ENCODE measurements at regions not wholly inside any gene's neighbourhood (a gene's known extent, or its start where the extent isn't known, plus 50 kb on each side); places are given as distances from the start of the nearest gene placed in this dataset.

GRCh38 chr20:56900252-56900651 is 271.1 kb downstream of the TFAP2C start:
- TF ChIP-seq, protein P1, sequence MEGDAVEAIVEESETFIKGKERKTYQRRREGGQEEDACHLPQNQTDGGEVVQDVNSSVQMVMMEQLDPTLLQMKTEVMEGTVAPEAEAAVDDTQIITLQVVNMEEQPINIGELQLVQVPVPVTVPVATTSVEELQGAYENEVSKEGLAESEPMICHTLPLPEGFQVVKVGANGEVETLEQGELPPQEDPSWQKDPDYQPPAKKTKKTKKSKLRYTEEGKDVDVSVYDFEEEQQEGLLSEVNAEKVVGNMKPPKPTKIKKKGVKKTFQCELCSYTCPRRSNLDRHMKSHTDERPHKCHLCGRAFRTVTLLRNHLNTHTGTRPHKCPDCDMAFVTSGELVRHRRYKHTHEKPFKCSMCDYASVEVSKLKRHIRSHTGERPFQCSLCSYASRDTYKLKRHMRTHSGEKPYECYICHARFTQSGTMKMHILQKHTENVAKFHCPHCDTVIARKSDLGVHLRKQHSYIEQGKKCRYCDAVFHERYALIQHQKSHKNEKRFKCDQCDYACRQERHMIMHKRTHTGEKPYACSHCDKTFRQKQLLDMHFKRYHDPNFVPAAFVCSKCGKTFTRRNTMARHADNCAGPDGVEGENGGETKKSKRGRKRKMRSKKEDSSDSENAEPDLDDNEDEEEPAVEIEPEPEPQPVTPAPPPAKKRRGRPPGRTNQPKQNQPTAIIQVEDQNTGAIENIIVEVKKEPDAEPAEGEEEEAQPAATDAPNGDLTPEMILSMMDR (IDR thresholded peaks at IDR 0.05; ENCODE audit: insufficient read depth, low read length, poor library complexity, severe bottlenecking): no peak
- H3K36me3 ChIP-seq (ENCODE audit: control insufficient read depth, insufficient read depth, low read length): no peaks in the 10 kb centered on the region
- DNase-seq (ENCODE audit: extremely low read depth, insufficient read length): no peak
- H3K4me3 ChIP-seq (replicated peaks; ENCODE audit: low read depth, low read length): no peak overlapping the region
- no peaks in the 10 kb centered on the region; the same call in 1 of the 2 replicates for H3K27me3 ChIP-seq (replicated peaks; ENCODE audit: control insufficient read depth, insufficient read depth, low read length)

- TF ChIP-seq, protein P1 (IDR thresholded peaks at IDR 0.05; ENCODE audit: insufficient read depth, low read length, poor library complexity, severe bottlenecking): no peak
- DNase-seq (ENCODE audit: extremely low read depth, insufficient read length): no peak
- Histone ChIP-seq H3K36me3 (ENCODE audit: control insufficient read depth, insufficient read depth, low read length) (no peaks in the 10 kb centered on the region), H3K4me3 (replicated peaks; ENCODE audit: low read depth, low read length) (no peak overlapping the region), H3K27me3 (replicated peaks; ENCODE audit: control insufficient read depth, insufficient read depth, low read length) (no peaks in the 10 kb centered on the region; the same call in 1 of the 2 replicates)
Measured at GRCh38 chr20:56903421-56903820, 274.3 kb downstream of the TFAP2C start.

DNA sequence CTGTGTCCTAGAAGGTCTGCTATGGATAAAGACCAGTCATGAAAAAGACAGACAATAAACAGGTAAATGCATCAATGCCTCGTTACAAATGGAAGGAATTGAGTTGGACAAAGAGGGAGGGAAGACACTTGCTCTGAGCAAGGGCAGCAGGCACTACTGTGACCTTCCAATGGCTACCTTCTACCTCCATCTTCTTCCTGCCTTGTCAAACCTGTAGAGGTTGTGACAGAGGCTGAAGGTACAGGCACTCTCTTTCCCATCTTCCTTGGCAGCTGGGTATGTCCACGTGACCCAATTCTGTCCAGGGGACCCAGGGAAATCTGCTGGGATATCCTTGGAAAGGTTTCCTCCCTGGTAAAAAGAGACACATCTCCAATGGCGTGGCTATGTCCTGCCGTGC is 274.8 kb downstream of the TFAP2C start:
- no peaks in the 10 kb centered on the region for H3K36me3 ChIP-seq (ENCODE audit: control insufficient read depth, insufficient read depth, low read length)
- H3K27me3 ChIP-seq (replicated peaks; ENCODE audit: control insufficient read depth, insufficient read depth, low read length): no peaks in the 10 kb centered on the region; the same call in 1 of the 2 replicates
- H3K4me3 ChIP-seq (replicated peaks; ENCODE audit: low read depth, low read length): no peak overlapping the region
- TF ChIP-seq, protein P1 (IDR thresholded peaks at IDR 0.05; ENCODE audit: insufficient read depth, low read length, poor library complexity, severe bottlenecking): no peak
- DNase-seq (ENCODE audit: extremely low read depth, insufficient read length): no peak

DNA sequence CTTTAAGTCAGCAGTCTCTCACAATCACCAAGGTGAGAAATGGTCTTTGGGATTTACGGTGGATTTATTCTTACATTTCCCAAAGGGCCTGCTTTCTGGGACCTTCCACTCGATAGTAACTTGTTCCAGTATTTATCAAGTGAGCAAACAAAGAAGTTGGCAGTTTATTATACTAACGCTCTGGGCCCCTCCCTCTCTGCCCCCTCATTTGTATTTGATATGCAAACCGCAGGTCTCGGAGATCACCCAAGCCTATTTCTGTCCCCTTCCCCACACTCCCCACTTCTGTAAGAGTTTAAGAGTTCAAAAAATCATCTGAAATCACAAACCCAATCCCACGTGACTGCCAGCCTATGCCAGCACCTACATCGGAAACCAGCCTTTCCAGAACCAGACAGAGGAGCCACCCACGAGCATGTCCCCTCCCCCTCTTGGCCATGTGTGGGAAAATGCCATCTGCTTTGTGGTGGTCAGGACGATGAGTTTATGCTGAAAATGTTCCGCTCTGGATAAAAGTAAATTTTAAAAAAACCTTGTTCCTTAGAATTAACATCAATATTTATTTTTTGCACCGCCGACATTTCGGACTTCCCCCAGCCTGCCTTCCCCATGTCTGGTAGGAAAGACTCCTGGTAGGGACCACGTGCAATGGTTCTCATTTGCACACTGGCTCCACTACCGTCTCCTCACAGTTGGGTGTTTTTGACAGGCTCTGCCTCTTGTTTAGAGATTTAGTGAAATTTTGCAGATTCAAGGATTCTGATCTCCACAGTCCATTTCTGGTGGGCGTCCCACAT is 281.0 kb downstream of the TFAP2C start:
- H3K4me3 ChIP-seq (replicated peaks; ENCODE audit: low read depth, low read length): no peak overlapping the region
- H3K36me3 ChIP-seq (ENCODE audit: control insufficient read depth, insufficient read depth, low read length): no peaks in the 10 kb centered on the region
- no peak for DNase-seq (ENCODE audit: extremely low read depth, insufficient read length)
- no peaks in the 10 kb centered on the region for H3K27me3 ChIP-seq (replicated peaks; ENCODE audit: control insufficient read depth, insufficient read depth, low read length)
- TF ChIP-seq, protein P1 (IDR thresholded peaks at IDR 0.05; ENCODE audit: insufficient read depth, low read length, poor library complexity, severe bottlenecking): no peak

- Histone ChIP-seq H3K4me3 (replicated peaks; ENCODE audit: low read depth, low read length) (no peak overlapping the region), H3K27me3 (replicated peaks; ENCODE audit: control insufficient read depth, insufficient read depth, low read length) (no peaks in the 10 kb centered on the region), H3K36me3 (ENCODE audit: control insufficient read depth, insufficient read depth, low read length) (no peaks in the 10 kb centered on the region)
- no peak for DNase-seq (ENCODE audit: extremely low read depth, insufficient read length)
- TF ChIP-seq, protein P1 (IDR thresholded peaks at IDR 0.05; ENCODE audit: insufficient read depth, low read length, poor library complexity, severe bottlenecking): no peak
Measured at GRCh38 chr20:56911946-56912345, 282.8 kb downstream of the TFAP2C start.

Data from GM06990 (cell line).